ENCODE measurements at regions not wholly inside any gene's neighbourhood (a gene's known extent, or its start where the extent isn't known, plus 50 kb on each side); places are given as distances from the start of the nearest gene placed in this dataset.
"Not testable (repeated sequence)": the region's sequence is repeated elsewhere in the genome, so short reads cannot be mapped to it uniquely, and the experiment has no call there.

- intact Hi-C loops (cut with DNase I) = loop anchor here (10.0 kb wide), 2 partner anchors 555 to 595 kb away; no protein-coding TSS in a partner anchor
- DNase-seq, ATAC-seq: not testable (repeated sequence)
These were observed 50.6 kb upstream of the MYL10 start for GRCh38 chr7:101679653-101680173.

GRCh38 chr7:101680406-101681145 lies 51.5 kb upstream of the MYL10 start:
- ATAC-seq = peak in 1 of 2 donors; percentile 7
- intact Hi-C loops (cut with DNase I) = loop anchor here (10.0 kb wide), 2 partner anchors 554 to 594 kb away; no protein-coding TSS in a partner anchor
- DNase-seq = no peak

- DNase-seq (peak; percentile 83), ATAC-seq (peak; percentile 94 to 97)
- intact Hi-C loops (cut with DNase I) = loop anchor here (10.0 kb wide), 2 partner anchors 553 to 593 kb away; no protein-coding TSS in a partner anchor
These were observed 52.3 kb upstream of the MYL10 start for GRCh38 chr7:101681170-101682007.

GRCh38 chr7:101684983-101685330 lies 55.9 kb upstream of the MYL10 start:
- intact Hi-C loops (cut with DNase I) = loop anchor here (5.0 to 10.0 kb wide), 3 partner anchors 83 to 590 kb away; no protein-coding TSS in a partner anchor
- DNase-seq (no peak), ATAC-seq (no peak)

- intact Hi-C loops (cut with DNase I) = loop anchor here (5.0 to 10.0 kb wide), 3 partner anchors 84 to 589 kb away; no protein-coding TSS in a partner anchor
- no peak for DNase-seq
- no peak for ATAC-seq
These were observed 56.9 kb upstream of the MYL10 start for GRCh38 chr7:101686030-101686429.

GRCh38 chr7:101687081-101687480 lies 58.0 kb upstream of the MYL10 start:
- DNase-seq (no peak), ATAC-seq (no peak)
- intact Hi-C loops (cut with DNase I) = loop anchor here (5.0 to 10.0 kb wide), 3 partner anchors 85 to 588 kb away; no protein-coding TSS in a partner anchor

- DNase-seq (no peak), ATAC-seq (peak in 1 of 2 donors; percentile 3)
- intact Hi-C loops (cut with DNase I) = loop anchor here (2.0 to 10.0 kb wide), 5 partner anchors 85 to 587 kb away; no protein-coding TSS in a partner anchor
These were observed 58.7 kb upstream of the MYL10 start for GRCh38 chr7:101687791-101688182.

GRCh38 chr7:101688183-101688831 lies 59.2 kb upstream of the MYL10 start:
- peak; percentile 85 for DNase-seq
- intact Hi-C loops (cut with DNase I) = loop anchor here (2.0 to 10.0 kb wide), 5 partner anchors 86 to 586 kb away; no protein-coding TSS in a partner anchor
- peak; percentile 92 to 93 for ATAC-seq

- ATAC-seq (no peak), DNase-seq (no peak)
- intact Hi-C loops (cut with DNase I) = loop anchor here (2.0 to 10.0 kb wide), 5 partner anchors 87 to 586 kb away; no protein-coding TSS in a partner anchor
These were observed 60.2 kb upstream of the MYL10 start for GRCh38 chr7:101688995-101689907.

GRCh38 chr7:101690061-101690460 lies 61.0 kb upstream of the MYL10 start:
- DNase-seq = peak; percentile 34
- intact Hi-C loops (cut with DNase I) = loop anchor here in 1 of 2 donors (10.0 kb wide), 1 partner anchor 115 kb away; no protein-coding TSS in a partner anchor
- ATAC-seq = peak; percentile 10 to 23

GRCh38 chr7:101691822-101692384 lies 62.8 kb upstream of the MYL10 start:
- intact Hi-C loops (cut with DNase I) = loop anchor here in 1 of 2 donors (10.0 kb wide), 1 partner anchor 113 kb away; no protein-coding TSS in a partner anchor
- ATAC-seq = no peak
- no peak for DNase-seq

- intact Hi-C loops (cut with DNase I) = loop anchor here in 1 of 2 donors (10.0 kb wide), 1 partner anchor 111 kb away; no protein-coding TSS in a partner anchor
- DNase-seq = no peak
- no peak for ATAC-seq
These were observed 64.5 kb upstream of the MYL10 start for GRCh38 chr7:101693498-101694091.

- DNase-seq (no peak), ATAC-seq (no peak)
- intact Hi-C loops (cut with DNase I) = loop anchor here in 1 of 2 donors (10.0 kb wide), 1 partner anchor 106 kb away; no protein-coding TSS in a partner anchor
These were observed 69.9 kb upstream of the MYL10 start for GRCh38 chr7:101698964-101699363.

- DNase-seq (no peak), ATAC-seq (no peak)
- intact Hi-C loops (cut with DNase I) = loop anchor here in 1 of 2 donors (10.0 kb wide), 1 partner anchor 105 kb away; no protein-coding TSS in a partner anchor
These were observed 70.3 kb upstream of the MYL10 start for GRCh38 chr7:101699399-101699798.

GRCh38 chr7:101699881-101700823 lies 71.1 kb upstream of the MYL10 start:
- intact Hi-C loops (cut with DNase I) = loop anchor here in 1 of 2 donors (10.0 kb wide), 1 partner anchor 105 kb away; no protein-coding TSS in a partner anchor
- ATAC-seq (no peak), DNase-seq (no peak)

All from left cardiac atrium (tissue), 4 donors.